HEK293 (cell line): ENCODE measurements at regions not wholly inside any gene's neighbourhood (a gene's known extent, or its start where the extent isn't known, plus 50 kb on each side); places are given as distances from the start of the nearest gene placed in this dataset.
A peak's percentile ranks its signal among the peaks of the same experiment; 100 is the strongest.

Experiments
- CTCF ChIA-PET: fragments of 350-600 bp; formaldehyde crosslinking; extraction: SDS; loops from one replicate; lab custom pipeline; 2021; ENCODE audit warnings: antibody characterized with exemption; lab: Yijun Ruan, JAX
- POLR2A ChIA-PET: fragments of 300-600 bp; formaldehyde crosslinking; extraction: SDS; loops from one replicate; lab custom pipeline; 2020; ENCODE audit warnings: antibody characterized with exemption, inconsistent platforms; lab: Yijun Ruan, JAX
- H3K27ac ChIP-seq: fragments of 200-500 bp; sonication (Bioruptor generic); 2 replicates; pipeline ENCODE4 v1.5.1; 2014; ENCODE audit warnings: low read depth, low read length, control low read depth, inconsistent platforms; ENCODE audit errors: extremely low read depth
- H3K36me3 ChIP-seq, 2 experiments: fragments of 200-500 bp in 1 of 2; sonication (Bioruptor generic) in 1 of 2; 1 replicate in 1 of 2; 2 replicates in 1 of 2; pipeline ENCODE4 v1.5.1; 2014 to 2017; ENCODE audit warnings: inconsistent platforms in 2 of 2, low read length in 2 of 2; ENCODE audit not compliant: control insufficient read depth in 2 of 2, insufficient read depth in 1 of 2
- H3K4me1 ChIP-seq: fragments of 200-500 bp; sonication (Bioruptor generic); 2 replicates; pipeline ENCODE4 v1.5.1; 2014; ENCODE audit warnings: mild to moderate bottlenecking, low read length, inconsistent platforms; ENCODE audit not compliant: control insufficient read depth, insufficient read depth
- H3K4me3 ChIP-seq: 2 replicates; pipeline ENCODE4 v1.5.1; 2011; ENCODE audit warnings: low read depth, mild to moderate bottlenecking, control low read depth, low read length, moderate library complexity
- H3K9me3 ChIP-seq: fragments of 200-500 bp; sonication (Bioruptor generic); 2 replicates; pipeline ENCODE4 v1.5.1; 2014; ENCODE audit warnings: low read depth, low read length, inconsistent platforms; ENCODE audit not compliant: control insufficient read depth, insufficient read depth
- BCL11A ChIP-seq: fragments of 450-650 bp; formaldehyde crosslinking; IDR thresholded peaks from 2 replicates; pipeline ENCODE4 v1.5.1; 2016; ENCODE audit warnings: low read depth, missing biosample characterization, missing genetic modification characterization
- CTCF ChIP-seq: fragments of 450-650 bp; formaldehyde crosslinking; IDR thresholded peaks from 2 replicates; pipeline ENCODE4 v1.5.1; 2016; ENCODE audit warnings: missing biosample characterization, missing genetic modification characterization
- FEZF1 ChIP-seq: fragments of 450-650 bp; formaldehyde crosslinking; IDR thresholded peaks from 2 replicates; pipeline ENCODE4 v1.5.1; 2016; ENCODE audit warnings: missing biosample characterization, missing genetic modification characterization
- PRDM4 ChIP-seq: fragments of 450-650 bp; formaldehyde crosslinking; IDR thresholded peaks from 2 replicates; pipeline ENCODE4 v1.5.1; 2017; ENCODE audit warnings: missing biosample characterization, missing genetic modification characterization
- PRDM6 ChIP-seq: fragments of 450-650 bp; formaldehyde crosslinking; IDR thresholded peaks from 2 replicates; pipeline ENCODE4 v1.5.1; 2017; ENCODE audit warnings: missing biosample characterization, missing genetic modification characterization
- REPIN1 ChIP-seq: fragments of 450-650 bp; formaldehyde crosslinking; IDR thresholded peaks from 2 replicates; pipeline ENCODE4 v1.5.1; 2017; ENCODE audit warnings: missing biosample characterization, missing genetic modification characterization, low read depth
- ZNF23 ChIP-seq: fragments of 450-650 bp; formaldehyde crosslinking; IDR thresholded peaks from 2 replicates; pipeline ENCODE4 v1.5.1; 2016; ENCODE audit warnings: missing biosample characterization, missing genetic modification characterization, borderline replicate concordance
- ZNF423 ChIP-seq: fragments of 450-650 bp; formaldehyde crosslinking; IDR thresholded peaks from 2 replicates; pipeline ENCODE4 v1.5.1; 2016; ENCODE audit warnings: missing biosample characterization, missing genetic modification characterization
- ZNF518A ChIP-seq: fragments of 450-650 bp; formaldehyde crosslinking; conservative IDR thresholded peaks from 2 replicates; pipeline ENCODE4 v1.5.1; 2016; ENCODE audit warnings: low read depth, missing biosample characterization, missing genetic modification characterization
- ZNF529 ChIP-seq: fragments of 450-650 bp; formaldehyde crosslinking; IDR thresholded peaks from 2 replicates; pipeline ENCODE4 v1.5.1; 2017; ENCODE audit warnings: missing genetic modification characterization, missing biosample characterization; ENCODE audit not compliant: insufficient replicate concordance
- ZNF585B ChIP-seq: fragments of 450-650 bp; formaldehyde crosslinking; IDR thresholded peaks from 2 replicates; pipeline ENCODE4 v1.5.1; 2016; ENCODE audit warnings: missing biosample characterization, missing genetic modification characterization
- ZNF600 ChIP-seq: fragments of 450-650 bp; formaldehyde crosslinking; IDR thresholded peaks from 2 replicates; pipeline ENCODE4 v1.5.1; 2016; ENCODE audit warnings: missing biosample characterization, missing genetic modification characterization
- ZNF610 ChIP-seq: fragments of 450-650 bp; formaldehyde crosslinking; IDR thresholded peaks from 2 replicates; pipeline ENCODE4 v1.5.1; 2016; ENCODE audit warnings: missing biosample characterization, missing genetic modification characterization, borderline replicate concordance
- ZNF621 ChIP-seq: fragments of 450-650 bp; formaldehyde crosslinking; IDR thresholded peaks from 2 replicates; pipeline ENCODE4 v1.5.1; 2017; ENCODE audit warnings: missing biosample characterization, missing genetic modification characterization
- ZNF654 ChIP-seq: fragments of 450-650 bp; formaldehyde crosslinking; IDR thresholded peaks from 2 replicates; pipeline ENCODE4 v1.5.1; 2016; ENCODE audit warnings: low read depth, missing biosample characterization, missing genetic modification characterization
- ZNF660 ChIP-seq: fragments of 450-650 bp; IDR thresholded peaks from 2 replicates; pipeline ENCODE4 v1.5.1; 2018; ENCODE audit warnings: missing biosample characterization, mild to moderate bottlenecking, missing genetic modification characterization
- ZSCAN16 ChIP-seq: fragments of 450-650 bp; formaldehyde crosslinking; IDR thresholded peaks from 2 replicates; pipeline ENCODE4 v1.5.1; 2016; ENCODE audit warnings: missing biosample characterization, missing genetic modification characterization
- ZSCAN5A ChIP-seq: fragments of 450-650 bp; formaldehyde crosslinking; IDR thresholded peaks from 2 replicates; pipeline ENCODE4 v1.5.1; 2016; ENCODE audit warnings: missing biosample characterization, missing genetic modification characterization

- TF ChIP-seq BCL11A (tag by site-specific recombination), result no peak
- Histone ChIP-seq H3K27ac (no peak overlapping the region), H3K4me3 (no peak overlapping the region), H3K4me1 (no peaks in the 10 kb centered on the region), H3K9me3 (no peaks in the 10 kb centered on the region), H3K36me3 (no peaks in the 10 kb centered on the region)
- CTCF ChIA-PET, result interaction anchor here (0.7 kb wide), 1 partner anchor 24 kb away, joined by 3 read pairs; no protein-coding TSS in a partner anchor
- POLR2A ChIA-PET, result no interaction called here
Observed at GRCh38 chr2:154620471-154620870, 78.0 kb upstream of the KCNJ3 start.

- ChIA-PET CTCF (interaction anchor here (0.6 to 2.0 kb wide), 26 partner anchors 10 to 1153 kb away, joined by 3 to 8 read pairs (median 3); no protein-coding TSS in a partner anchor), POLR2A (no interaction called here)
- Histone ChIP-seq H3K4me1 (no peaks in the 10 kb centered on the region), H3K36me3 (no peaks in the 10 kb centered on the region), H3K27ac (no peak overlapping the region), H3K4me3 (no peak overlapping the region), H3K9me3 (no peaks in the 10 kb centered on the region)
- TF ChIP-seq REPIN1 (tag by site-specific recombination) (no peak), ZSCAN16 (no peak), ZSCAN5A (tag by site-specific recombination) (no peak), ZNF518A (tag by site-specific recombination) (no peak), ZNF610 (no peak), ZNF23 (tag by site-specific recombination) (no peak), ZNF654 (tag by site-specific recombination) (0 out of 2 replicates have a peak, but pooled peaks have one; percentile 16), CTCF (tag by site-specific recombination) (peak; percentile 45; the same call in 1 of the 2 replicates), ZNF600 (tag by site-specific recombination) (no peak)
Observed at GRCh38 chr2:154623819-154624218, 74.7 kb upstream of the KCNJ3 start.

- Histone ChIP-seq H3K4me3 (no peak overlapping the region), H3K9me3 (no peaks in the 10 kb centered on the region), H3K36me3 (no peaks in the 10 kb centered on the region), H3K4me1 (no peaks in the 10 kb centered on the region), H3K27ac (no peak overlapping the region)
- CTCF ChIA-PET, result interaction anchor here (1.0 kb wide), 1 partner anchor 14 kb away, joined by 6 read pairs; no protein-coding TSS in a partner anchor
- POLR2A ChIA-PET, result no interaction called here
- no peak for TF ChIP-seq ZNF423 (tag by site-specific recombination)
- TF ChIP-seq PRDM4, result no peak
- TF ChIP-seq PRDM6 (tag by site-specific recombination), result no peak
- no peak for TF ChIP-seq ZNF529 (tag by site-specific recombination)
- TF ChIP-seq ZNF585B (tag by site-specific recombination), result no peak
- TF ChIP-seq ZNF621, result no peak
- TF ChIP-seq ZNF660 (tag by site-specific recombination), result no peak
- no peak for TF ChIP-seq FEZF1
Observed at GRCh38 chr2:154637456-154637855, 61.0 kb upstream of the KCNJ3 start.
